ENCODE measurements at regions not wholly inside any gene's neighbourhood (a gene's known extent, or its start where the extent isn't known, plus 50 kb on each side); places are given as distances from the start of the nearest gene placed in this dataset.
A peak's percentile ranks its signal among the peaks of the same experiment; 100 is the strongest.

DNA sequence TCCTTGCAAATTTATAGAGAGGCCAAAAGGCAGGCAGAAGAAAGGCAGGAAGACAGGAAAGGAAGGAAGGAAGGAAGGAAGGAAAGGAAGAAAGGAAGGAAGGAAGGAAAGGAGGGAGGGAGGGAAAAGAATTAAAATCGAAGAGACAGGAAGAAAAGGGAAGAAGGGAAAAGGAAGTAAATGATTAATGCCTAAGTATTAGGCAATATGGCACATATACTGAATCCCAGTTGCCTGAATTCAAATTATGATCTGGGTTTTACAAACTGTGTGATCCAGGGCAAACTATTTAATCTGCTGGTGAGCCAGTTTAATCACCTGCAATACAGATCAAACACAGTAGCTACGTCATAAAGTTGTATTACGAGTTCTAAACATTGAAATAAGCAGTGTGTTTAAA lies 983.6 kb downstream of the FLRT2 start:
- no peak for DNase-seq (ENCODE audit: low spot score)

DNA sequence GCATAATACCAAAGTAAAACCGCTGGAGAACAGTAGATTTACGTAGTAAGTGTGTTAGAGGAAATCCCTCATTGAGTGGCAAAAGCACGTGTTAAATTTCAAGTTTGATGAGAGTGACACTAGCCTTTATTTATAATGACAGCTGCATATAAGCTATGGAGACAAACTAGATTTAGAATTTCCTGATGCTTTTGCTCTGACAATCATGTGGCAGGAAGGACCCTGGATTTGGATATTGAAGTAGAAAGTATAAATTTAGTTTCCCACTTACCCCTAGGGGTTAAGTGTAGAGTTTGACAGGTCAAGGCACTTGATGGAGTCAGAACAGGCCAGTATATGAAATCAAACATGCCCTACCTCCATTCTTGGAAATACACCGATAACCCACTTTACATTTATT lies 983.1 kb downstream of the FLRT2 start:
- DNase-seq (ENCODE audit: low spot score) = no peak

DNA sequence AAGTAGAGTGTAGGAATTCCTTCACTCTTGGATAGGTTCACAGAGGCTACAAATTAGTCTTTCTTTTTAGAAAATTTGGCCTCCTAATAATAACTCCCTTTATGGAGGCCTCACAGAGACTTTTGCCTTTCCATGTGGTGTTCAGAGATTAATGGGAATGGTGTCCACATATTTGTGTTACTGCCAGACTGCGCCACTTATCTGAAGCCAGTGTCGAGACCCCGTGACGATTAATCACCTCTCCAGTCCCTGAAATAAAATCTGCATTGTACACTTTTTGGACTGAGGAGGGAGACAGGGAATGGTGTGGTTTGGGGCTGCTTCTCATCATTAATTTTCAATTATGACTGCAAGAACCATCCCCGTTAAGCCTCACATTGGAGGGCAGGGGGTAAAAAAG lies 980.5 kb downstream of the FLRT2 start:
- DNase-seq (ENCODE audit: low spot score) = no peak

DNA sequence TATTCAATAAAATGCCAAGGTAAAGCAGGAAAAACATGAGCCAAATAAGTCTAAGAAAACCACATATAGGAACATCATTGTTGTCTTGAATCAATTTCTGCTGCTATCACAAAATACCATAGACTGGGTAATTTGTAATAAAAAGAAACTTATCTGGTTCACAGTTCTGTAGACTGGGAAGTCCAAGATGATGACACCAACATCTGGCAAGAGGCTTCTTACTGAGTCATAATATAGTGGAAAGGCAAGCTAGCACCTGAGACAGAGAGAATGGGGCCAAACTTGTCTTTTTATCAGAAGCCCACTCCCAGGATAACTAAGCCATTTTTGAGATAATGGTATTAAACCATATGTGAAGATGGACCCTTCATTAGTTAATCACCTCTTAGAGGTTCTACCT lies 975.9 kb downstream of the FLRT2 start:
- no peak for DNase-seq (ENCODE audit: low spot score)

DNA sequence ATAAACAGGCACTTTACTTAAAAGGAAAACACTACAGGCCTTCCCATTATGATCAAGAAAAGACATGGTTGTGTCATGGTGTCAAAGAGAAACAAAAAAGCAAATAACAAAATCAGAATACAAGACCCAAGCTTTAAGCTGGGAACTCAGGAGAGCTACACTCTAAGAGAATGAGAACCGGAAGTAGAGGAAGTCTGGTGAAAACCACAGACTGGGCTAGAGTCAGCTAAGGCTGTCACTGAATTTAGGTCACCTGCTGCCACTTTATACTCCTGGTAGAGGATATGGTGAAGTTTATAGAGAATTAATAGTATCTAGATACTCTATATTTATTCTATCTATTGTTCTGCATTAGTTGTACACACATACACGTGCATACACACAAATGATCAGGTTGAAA lies 971.7 kb downstream of the FLRT2 start:
- no peak for DNase-seq (ENCODE audit: low spot score)

DNA sequence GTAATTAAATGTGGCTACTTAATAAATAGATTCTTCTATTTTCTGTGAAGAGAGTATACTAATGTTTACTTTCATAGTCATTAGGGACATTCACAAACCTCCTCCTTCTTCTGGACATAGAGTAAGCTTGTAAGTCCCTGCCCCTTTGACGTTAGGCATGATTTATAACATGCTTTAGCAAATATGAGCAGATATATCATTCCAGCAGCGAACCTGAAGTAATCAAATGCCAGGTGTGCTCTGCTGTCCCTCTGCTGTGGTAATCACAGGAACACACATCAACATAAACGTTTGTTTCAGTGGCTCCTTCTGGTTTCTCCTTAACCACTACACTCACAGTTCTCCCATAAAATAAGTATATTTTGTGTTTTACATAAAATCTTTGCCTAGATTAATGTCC lies 961.8 kb downstream of the FLRT2 start:
- DNase-seq (ENCODE audit: low spot score) = no peak

DNA sequence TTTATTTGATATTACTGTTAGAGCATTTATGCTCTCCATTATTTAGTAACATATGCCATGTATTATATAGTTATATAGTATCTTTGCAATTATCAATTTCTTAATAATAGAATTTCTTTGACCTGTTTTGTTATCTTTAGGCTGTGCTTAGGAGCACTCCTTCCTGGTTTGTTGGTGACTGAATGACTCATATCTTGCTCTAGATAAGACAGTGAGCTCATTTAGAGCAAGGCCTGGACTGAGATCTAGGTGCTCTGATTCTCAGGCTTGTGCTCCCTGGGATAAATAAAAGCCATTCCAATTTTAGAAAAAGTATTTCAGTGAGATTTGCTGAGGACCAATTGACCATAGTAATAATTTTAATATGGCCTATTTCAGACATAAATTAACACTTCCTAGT lies 951.2 kb downstream of the FLRT2 start:
- peak; percentile 28 for DNase-seq (ENCODE audit: low spot score)

DNA sequence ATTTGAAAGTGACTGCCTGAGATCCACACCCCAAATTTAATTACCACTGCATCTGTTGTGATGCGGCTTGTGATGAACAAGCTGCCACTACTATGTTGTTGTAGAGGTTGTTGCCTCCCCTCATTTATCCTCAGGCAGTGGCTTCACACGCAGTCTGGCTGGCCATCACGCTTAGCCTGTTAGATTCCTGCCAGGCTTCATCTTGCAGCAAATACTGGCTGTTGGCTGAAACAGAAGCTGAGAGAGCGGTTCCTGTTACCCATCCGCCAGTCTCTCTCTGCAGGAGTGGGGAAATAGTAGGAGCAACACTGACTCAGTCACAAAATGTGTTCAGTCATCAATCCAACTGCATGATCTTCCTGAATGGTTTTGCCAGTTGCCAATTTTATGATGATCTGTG lies 934.4 kb downstream of the FLRT2 start:
- DNase-seq (ENCODE audit: low spot score) = no peak

DNA sequence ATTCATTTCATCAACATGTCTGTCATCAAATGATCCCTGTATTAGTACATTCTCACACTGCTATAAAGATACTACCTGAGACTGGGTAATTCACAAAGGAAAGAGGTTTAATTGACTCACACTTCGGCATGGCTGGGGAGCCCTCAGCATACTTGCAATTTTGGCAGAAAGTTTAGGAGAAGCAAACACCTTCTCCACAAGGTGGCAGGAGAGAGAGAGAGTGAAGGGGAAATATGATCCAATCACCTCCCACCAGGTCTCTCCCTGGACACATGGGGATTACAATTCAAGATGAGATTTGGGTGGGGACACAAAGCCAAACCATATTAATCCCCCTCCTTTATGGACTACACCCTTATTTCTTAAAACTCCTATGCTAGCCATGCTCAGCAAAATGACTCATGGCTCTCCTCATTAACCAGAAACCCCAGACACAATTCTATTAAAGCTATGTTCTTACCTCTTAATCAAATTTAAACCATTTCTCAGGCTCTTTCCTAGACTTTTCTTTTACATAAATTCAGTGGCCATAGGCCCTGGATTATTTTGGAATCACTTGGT lies 932.3 kb downstream of the FLRT2 start:
- peak; percentile 14 for DNase-seq (ENCODE audit: low spot score)

DNA sequence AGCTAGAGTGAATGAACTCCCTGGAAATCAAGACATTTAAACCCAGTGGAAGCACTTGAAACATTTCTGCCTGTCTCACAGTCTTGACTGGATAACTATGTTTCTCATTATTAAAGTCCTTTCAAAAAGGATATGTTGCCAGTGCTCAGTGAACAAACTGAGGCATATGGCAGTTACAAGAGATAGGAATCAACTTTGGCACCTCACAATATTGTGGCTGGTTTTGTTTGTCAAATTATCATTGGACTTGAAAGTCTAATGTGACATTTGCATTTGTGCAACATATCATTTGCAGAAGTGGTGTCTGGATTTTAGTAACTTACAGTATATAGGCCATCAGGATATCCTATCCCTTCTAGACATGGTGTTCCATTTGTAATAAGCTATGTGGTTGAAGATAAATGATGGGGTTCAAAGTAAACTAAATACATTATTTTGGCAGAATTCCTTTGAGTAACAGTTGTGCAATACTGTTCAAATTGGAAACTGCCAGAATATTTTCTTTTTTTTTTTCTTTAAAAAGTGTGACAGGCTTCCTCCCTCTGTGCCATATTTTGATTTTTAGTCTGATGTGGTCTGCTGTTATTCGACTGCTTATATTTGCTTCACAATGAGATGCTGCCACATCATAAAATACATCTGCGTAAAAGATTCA lies 927.7 kb downstream of the FLRT2 start:
- DNase-seq (ENCODE audit: low spot score) = no peak

DNA sequence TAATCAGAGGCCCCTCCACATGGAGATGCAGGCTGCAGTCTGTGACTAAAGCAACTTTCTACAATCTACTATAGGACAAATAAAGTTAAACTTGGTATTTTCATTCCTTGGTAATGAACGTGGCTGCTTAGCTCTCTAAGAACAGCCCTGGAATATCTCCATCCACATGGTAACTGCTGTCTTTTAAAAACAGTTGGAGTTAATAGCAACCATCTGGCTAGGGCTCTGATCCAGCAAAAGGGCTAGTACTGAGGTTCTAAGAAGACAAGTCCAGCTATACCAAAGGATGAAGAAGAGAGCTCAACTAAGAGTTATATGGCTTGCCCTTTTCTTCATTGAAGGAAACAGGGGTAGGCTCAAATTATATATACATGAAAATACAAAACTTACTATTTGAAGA lies 920.1 kb downstream of the FLRT2 start:
- no peak for DNase-seq (ENCODE audit: low spot score)

DNA sequence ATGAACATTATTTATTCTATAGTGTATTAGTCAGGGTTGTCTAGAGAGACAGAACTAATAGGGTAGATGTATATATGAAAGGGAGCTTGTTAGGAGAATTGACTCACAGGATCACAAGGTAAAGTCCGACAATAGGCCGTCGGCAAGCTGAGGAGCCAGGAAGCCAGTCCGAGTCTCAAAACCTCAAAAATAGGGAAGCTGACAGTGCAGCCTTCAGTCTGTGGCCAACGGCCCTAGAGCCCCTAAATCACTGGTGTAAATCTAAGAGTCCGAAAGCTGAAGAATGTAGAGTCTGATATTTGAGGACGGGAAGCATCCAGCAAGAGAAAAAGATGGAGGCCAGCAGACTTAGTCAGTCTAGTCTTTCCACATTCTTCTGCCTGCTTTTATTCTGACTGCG lies 912.2 kb downstream of the FLRT2 start:
- no peak for DNase-seq (ENCODE audit: low spot score)

DNA sequence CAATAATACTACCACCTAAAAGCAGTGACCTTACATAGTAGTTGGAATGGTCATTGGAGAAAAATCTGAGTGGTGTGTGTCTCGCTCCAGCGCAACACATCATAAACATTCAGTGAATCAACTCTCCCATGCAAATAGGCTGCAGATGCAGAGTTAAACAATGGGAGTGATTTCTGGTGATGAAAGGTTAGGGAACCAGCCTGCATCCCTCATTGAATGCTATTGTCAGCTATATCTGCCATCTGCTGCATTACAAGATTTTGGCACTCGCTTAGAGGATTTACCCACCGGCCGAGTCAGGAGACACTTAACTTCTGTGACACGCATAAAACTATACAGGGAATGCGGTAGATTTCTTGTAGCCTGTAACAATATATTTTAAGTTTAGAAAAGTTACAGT lies 900.9 kb downstream of the FLRT2 start:
- DNase-seq (ENCODE audit: low spot score) = no peak

DNA sequence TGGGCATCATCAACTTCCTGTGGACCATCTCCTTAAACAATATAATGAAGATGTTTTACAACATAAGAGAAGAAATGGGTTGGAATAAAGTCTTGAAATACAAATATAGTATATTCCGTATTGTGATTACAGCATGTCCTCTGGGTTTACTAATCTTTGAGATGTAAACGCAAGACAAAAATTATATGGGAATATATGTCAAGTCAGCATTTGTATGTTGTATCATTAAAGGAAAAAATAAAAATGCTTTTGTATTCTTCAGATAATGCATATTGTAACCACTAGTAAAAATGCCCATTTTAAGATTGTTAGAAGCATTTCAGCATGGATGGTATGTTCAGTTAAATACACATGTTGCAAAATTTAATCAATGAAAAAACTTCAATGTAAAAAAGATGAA lies 893.3 kb downstream of the FLRT2 start:
- no peak for DNase-seq (ENCODE audit: low spot score)

DNA sequence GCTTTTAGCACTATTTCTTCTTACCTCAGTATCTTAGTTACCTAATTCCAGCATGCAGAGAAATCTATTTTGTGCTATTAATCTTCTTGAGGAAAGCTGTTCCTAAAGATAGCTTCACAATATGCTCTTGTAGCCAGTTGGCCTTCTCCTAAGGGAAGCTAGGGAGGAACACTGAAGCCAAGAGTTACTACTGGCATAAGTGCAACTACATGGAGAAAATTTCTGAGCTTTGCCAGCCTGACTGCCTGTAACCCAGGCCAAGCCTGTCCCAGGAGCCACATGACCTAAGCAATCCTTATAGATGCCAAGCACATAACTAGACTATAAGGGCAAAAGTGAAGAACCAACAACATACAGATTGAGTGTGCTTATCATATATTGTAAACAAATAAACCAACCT lies 890.2 kb downstream of the FLRT2 start:
- no peak for DNase-seq (ENCODE audit: low spot score)

DNA sequence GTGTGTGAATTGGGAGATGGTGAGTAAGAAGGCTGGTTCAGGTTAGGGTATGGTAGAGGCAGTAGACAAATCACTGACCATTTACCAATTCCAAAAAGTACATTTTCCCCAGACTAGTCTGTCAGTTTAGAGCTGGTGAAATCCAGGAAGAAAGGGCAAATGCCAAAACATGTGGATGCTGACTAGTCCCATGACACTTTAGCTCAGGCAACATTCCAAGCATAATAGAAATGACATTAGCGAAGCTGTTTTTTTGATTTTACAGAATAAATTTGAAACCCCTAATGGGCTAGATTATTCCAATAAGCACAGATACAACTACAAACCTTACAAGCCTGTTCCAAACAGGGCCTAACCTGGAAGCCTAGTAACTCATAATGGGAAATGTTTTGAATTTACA lies 884.2 kb downstream of the FLRT2 start:
- DNase-seq (ENCODE audit: low spot score) = no peak

DNA sequence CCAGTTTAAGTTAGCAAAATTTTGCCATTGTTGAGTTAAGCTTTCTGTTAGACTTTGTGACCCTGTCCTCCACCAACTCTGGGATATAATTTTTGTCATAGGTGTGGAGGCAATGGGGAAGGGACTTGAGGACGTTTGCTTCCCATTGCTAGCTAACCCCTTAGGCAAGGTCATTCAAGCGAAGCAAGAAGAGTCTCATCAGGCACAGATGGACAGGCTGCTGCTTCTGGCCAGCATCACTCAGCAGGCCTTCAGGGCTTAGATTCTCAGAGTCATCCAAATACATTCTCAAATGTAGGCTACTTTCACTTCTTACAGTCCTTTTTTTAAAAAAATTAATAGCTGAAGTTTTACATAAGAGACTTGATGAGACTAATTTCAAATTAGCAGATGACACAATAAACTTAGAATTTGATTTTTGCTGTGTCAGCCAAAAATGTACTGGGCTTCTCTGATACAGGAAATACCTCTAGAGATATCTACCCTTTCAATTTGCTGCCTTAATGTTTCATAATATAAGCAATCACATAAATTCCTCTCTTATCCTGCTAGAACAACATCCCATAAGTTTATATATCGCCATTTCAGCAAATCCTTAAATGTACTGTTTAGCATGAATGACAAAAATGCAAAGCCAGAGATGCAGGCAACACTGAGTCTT lies 875.2 kb downstream of the FLRT2 start:
- no peak for DNase-seq (ENCODE audit: low spot score)

DNA sequence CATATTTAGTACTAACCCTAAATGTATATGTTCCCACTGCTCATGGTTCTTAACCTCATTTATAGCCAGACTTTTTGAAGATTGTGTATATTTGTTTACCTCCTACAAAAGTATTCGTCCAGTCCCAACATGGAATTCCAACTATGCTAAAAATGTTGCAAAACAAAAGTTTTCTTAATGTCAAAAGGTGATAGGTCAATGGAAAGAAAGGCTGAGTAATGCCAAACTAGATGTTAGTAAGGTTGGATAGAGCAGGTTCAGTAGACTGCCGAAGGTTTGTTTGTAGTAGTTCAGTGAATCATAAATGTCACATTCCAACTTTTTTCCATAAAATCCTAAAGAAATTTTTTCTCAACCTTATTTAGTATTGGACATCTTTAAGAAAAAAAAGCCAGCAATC lies 874.5 kb downstream of the FLRT2 start:
- no peak for DNase-seq (ENCODE audit: low spot score)

DNA sequence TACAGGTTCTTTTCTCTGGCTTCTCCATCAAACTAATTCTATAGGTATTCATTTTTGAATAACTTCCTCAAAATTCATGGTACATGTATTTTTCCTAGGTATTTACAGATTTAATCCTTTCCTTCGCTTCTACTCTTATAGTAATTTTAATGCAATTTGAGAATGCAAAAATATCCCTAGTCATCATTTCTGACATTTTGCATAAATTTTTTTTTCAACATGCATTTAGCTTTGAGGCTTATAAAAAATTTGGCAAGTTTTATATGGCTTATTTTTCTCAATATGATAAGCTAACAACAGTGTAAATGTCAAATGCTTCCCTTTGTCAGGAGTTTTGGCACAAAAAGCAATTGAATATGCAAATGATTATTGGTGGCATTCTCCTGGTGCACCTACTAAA lies 872.6 kb downstream of the FLRT2 start:
- no peak for DNase-seq (ENCODE audit: low spot score)

DNA sequence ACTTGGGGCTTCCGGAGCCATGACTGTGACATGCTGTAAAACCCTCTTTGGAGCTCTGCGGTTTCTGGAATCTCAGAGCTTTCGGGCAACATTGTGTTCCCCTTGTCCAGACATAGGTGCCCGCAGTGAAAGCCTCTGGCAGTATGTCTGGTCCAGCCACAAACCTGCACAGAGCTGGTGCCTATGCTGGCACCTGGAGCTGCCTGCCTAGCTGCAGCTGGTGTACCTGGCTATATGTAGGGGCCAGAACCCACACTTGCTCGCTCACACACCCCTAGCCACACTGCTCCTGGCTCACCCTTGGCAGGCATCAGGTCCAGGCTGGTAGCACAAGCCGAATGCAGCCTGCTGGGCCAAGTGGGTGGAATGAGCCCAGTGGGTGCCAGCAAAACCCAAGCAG lies 861.1 kb downstream of the FLRT2 start:
- no peak for DNase-seq (ENCODE audit: low spot score)

DNA sequence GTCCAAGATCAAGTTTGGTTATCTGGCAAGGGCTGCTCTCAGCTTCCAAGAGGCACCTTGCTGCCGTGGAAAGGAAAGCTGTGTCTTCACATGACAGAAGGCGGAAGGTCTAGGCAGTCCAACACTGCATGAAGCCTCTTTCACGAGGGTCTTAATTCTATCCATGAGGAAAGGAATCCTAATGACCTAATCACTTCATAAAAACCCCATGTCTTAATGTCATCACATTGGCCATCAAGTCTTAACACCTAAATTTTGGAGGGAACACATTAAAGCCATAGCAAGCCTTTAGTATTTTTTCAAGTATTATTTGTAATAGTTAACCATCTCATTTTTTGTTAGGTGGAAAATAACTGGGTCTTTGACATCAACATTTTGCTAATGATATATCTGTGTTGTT lies 858.3 kb downstream of the FLRT2 start:
- no peak for DNase-seq (ENCODE audit: low spot score)

DNA sequence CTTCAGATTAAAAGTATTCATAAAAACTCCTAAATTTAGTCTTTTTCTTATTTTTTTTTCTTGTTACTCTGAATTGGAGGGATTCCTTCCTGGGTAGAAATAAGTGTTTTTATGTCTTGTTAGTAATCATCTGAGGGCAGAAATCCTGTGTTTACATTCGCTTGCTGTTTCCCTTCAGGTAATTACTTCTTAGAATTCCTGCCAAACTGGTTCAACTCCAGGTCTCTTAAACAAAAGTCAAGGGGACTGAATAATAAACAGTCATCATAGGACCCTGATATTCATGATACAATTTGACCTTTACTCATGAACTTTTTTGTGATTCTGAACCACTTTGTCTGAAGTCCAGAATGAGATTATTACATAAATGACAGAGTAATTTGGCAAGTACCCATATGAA lies 843.9 kb downstream of the FLRT2 start:
- no peak for DNase-seq (ENCODE audit: low spot score)

DNA sequence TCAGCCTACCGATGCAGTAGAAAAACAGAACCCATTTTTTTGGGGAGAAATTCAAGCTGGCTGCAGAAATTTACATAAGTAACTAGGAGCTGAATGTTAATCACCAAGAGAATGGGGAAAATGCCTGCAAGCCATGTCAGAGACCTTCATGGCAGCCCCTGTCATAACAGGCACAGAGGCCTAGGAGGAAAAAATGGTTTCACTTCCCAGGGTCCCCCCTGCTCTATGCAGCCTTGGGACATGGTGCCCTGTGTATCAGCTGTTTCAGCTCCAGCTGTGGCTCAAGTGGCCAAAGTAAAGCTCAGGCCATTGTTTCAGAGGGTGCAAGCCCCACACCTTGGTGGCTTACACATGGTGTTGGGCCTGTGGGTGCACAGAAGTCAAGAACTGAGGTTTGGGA lies 842.5 kb downstream of the FLRT2 start:
- no peak for DNase-seq (ENCODE audit: low spot score)

DNA sequence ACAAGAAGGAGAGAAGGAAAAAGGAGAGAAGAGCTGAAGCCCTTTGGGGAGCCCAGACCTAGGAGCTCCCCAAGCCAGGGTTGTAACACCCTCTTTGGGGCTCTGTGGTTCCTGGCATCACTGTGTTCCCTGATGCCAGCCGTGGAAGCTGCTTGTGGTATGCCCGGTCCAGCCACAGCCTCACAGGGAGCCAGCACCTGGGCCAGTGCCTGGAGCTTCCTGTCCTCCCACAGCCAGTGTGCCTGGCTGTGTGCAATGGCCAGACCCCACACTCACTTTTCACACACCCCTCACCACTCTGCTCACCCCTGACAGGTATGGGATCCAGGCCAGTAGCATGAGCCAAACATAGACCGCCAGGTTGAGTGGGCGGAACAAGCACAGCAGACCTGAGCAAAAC lies 834.7 kb downstream of the FLRT2 start:
- no peak for DNase-seq (ENCODE audit: low spot score)
